ENCODE measurements at regions not wholly inside any gene's neighbourhood (a gene's known extent, or its start where the extent isn't known, plus 50 kb on each side); places are given as distances from the start of the nearest gene placed in this dataset.

- TF ChIP-seq, protein P1, sequence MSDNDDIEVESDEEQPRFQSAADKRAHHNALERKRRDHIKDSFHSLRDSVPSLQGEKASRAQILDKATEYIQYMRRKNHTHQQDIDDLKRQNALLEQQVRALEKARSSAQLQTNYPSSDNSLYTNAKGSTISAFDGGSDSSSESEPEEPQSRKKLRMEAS (IDR thresholded peaks at IDR 0.05), result no peak
- TF ChIP-seq EP300 (IDR thresholded peaks at IDR 0.05; ENCODE audit: borderline replicate concordance) (no peak), TEAD4 (IDR thresholded peaks at IDR 0.05) (no peak), RAD21 (IDR thresholded peaks at IDR 0.05; ENCODE audit: low read depth) (no peak), TAF1 (IDR thresholded peaks at IDR 0.05; ENCODE audit: low read depth) (no peak), YY1 (IDR thresholded peaks at IDR 0.05; ENCODE audit: low read depth) (no peak), FOXM1 (IDR thresholded peaks at IDR 0.05; ENCODE audit: borderline replicate concordance, low read depth) (no peak)
- TF ChIP-seq, protein P2, sequence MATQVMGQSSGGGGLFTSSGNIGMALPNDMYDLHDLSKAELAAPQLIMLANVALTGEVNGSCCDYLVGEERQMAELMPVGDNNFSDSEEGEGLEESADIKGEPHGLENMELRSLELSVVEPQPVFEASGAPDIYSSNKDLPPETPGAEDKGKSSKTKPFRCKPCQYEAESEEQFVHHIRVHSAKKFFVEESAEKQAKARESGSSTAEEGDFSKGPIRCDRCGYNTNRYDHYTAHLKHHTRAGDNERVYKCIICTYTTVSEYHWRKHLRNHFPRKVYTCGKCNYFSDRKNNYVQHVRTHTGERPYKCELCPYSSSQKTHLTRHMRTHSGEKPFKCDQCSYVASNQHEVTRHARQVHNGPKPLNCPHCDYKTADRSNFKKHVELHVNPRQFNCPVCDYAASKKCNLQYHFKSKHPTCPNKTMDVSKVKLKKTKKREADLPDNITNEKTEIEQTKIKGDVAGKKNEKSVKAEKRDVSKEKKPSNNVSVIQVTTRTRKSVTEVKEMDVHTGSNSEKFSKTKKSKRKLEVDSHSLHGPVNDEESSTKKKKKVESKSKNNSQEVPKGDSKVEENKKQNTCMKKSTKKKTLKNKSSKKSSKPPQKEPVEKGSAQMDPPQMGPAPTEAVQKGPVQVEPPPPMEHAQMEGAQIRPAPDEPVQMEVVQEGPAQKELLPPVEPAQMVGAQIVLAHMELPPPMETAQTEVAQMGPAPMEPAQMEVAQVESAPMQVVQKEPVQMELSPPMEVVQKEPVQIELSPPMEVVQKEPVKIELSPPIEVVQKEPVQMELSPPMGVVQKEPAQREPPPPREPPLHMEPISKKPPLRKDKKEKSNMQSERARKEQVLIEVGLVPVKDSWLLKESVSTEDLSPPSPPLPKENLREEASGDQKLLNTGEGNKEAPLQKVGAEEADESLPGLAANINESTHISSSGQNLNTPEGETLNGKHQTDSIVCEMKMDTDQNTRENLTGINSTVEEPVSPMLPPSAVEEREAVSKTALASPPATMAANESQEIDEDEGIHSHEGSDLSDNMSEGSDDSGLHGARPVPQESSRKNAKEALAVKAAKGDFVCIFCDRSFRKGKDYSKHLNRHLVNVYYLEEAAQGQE (IDR thresholded peaks at IDR 0.05; ENCODE audit: low read depth), result no peak
Measured at GRCh38 chr22:19663821-19664355, 50.4 kb upstream of the SEPTIN5 start.
